B cell (primary cell): ENCODE measurements at regions not wholly inside any gene's neighbourhood (a gene's known extent, or its start where the extent isn't known, plus 50 kb on each side); places are given as distances from the start of the nearest gene placed in this dataset.

Experiments used
- ATAC-seq: fragments of 200-7000 bp; cut with Tn5 transposase; one replicate; pipeline ENCODE4 v1.10.0; 2021; ENCODE audit warnings: low read depth, mild to moderate bottlenecking, moderate number of reproducible peaks, moderate library complexity
- CTCF ChIA-PET: fragments of 350-600 bp; sonication (Branson Sonifier 250); formaldehyde crosslinking; loops from one replicate; lab custom pipeline; 2021; ENCODE audit warnings: antibody characterized with exemption, inconsistent platforms; lab: Charles Lee
- POLR2A ChIA-PET: fragments of 350-600 bp; sonication (Branson Sonifier 250); formaldehyde crosslinking; loops from one replicate; lab custom pipeline; 2021; ENCODE audit warnings: antibody characterized with exemption; lab: Charles Lee
- DNase-seq: peaks from one replicate; pipeline ENCODE4 v3.0.0; 2013
- H2AFZ ChIP-seq: 2 replicates; pipeline ENCODE4 v1.6.1; 2012; ENCODE audit warnings: mild to moderate bottlenecking, low read depth, low read length; ENCODE audit not compliant: insufficient read depth, poor library complexity, severe bottlenecking
- H3K27ac ChIP-seq, 2 donors: 1 replicate in 1 of 2; 2 replicates in 1 of 2; pipeline ENCODE4 v1.5.1; 2012 to 2013; ENCODE audit warnings: low read length in 2 of 2, mild to moderate bottlenecking in 2 of 2, moderate library complexity in 1 of 2
- H3K27me3 ChIP-seq, 4 experiments: fragments of 200-600 bp in 1 of 4; sonication (generic) in 1 of 4; replicated peaks in 1 of 4; 1 replicate in 2 of 4; 2 replicates in 2 of 4; pipeline versions ENCODE4 v1.6.1 to v1.7.0; 2013 to 2016; ENCODE audit warnings: low read length in 3 of 4, mild to moderate bottlenecking in 2 of 4, mixed read lengths in 1 of 4, moderate library complexity in 1 of 4; ENCODE audit not compliant: insufficient read depth in 4 of 4, control insufficient read depth in 3 of 4; ENCODE audit errors: control extremely low read depth in 1 of 4
- H3K36me3 ChIP-seq, 2 experiments: replicated peaks in 1 of 2; 1 replicate in 1 of 2; 2 replicates in 1 of 2; pipeline versions ENCODE4 v1.6.1 to v1.7.1; 2013; ENCODE audit warnings: low read length in 1 of 2; ENCODE audit not compliant: insufficient read depth in 2 of 2, control insufficient read depth in 1 of 2; ENCODE audit errors: control extremely low read depth in 1 of 2, extremely low read depth in 1 of 2
- H3K4me1 ChIP-seq, 2 donors: fragments of 200-600 bp in 1 of 2; sonication (generic) in 1 of 2; 1 replicate in 1 of 2; 2 replicates in 1 of 2; pipeline versions ENCODE4 v1.5.1 to v1.6.1; 2013 to 2017; ENCODE audit warnings: low read length in 2 of 2; ENCODE audit not compliant: control insufficient read depth in 2 of 2, insufficient read depth in 2 of 2
- H3K4me2 ChIP-seq: replicated peaks from 2 replicates; pipeline ENCODE3; 2012; ENCODE audit warnings: mild to moderate bottlenecking, low read depth, low read length; ENCODE audit not compliant: poor library complexity, severe bottlenecking
- H3K4me3 ChIP-seq, 5 experiments: fragments of 200-600 bp in 1 of 5; sonication (generic) in 1 of 5; 1 replicate in 3 of 5; 2 replicates in 2 of 5; pipeline versions ENCODE4 v1.5.1 to v1.7.0; 2011 to 2016; ENCODE audit warnings: low read length in 4 of 5, mild to moderate bottlenecking in 4 of 5, low read depth in 2 of 5, control low read depth in 1 of 5, moderate library complexity in 1 of 5; ENCODE audit not compliant: insufficient read depth in 1 of 5; ENCODE audit errors: control extremely low read depth in 1 of 5, extremely low read depth in 1 of 5
- H3K79me2 ChIP-seq: fragments of 200-600 bp; sonication (generic); one replicate; pipeline ENCODE4 v1.6.0; 2016; ENCODE audit warnings: low read length; ENCODE audit not compliant: control insufficient read depth, insufficient read depth
- H3K9ac ChIP-seq: fragments of 200-600 bp; sonication (generic); 2 replicates; pipeline ENCODE4 v1.6.1; 2017; ENCODE audit warnings: mild to moderate bottlenecking, low read length, moderate library complexity
- H3K9me3 ChIP-seq, 3 donors: one replicate each; pipeline versions ENCODE4 v1.6.1 to v1.7.1; 2013; ENCODE audit warnings: low read length in 2 of 3; ENCODE audit not compliant: control insufficient read depth in 2 of 3, insufficient read depth in 1 of 3; ENCODE audit errors: control extremely low read depth in 1 of 3
- H4K20me1 ChIP-seq: 2 replicates; pipeline ENCODE4 v1.6.0; 2012; ENCODE audit warnings: mild to moderate bottlenecking, low read length; ENCODE audit not compliant: insufficient read depth, control insufficient read depth, poor library complexity, severe bottlenecking
- H3K27ac Mint-ChIP-seq: one replicate; pipeline ENCODE4 v1.8.0; 2021; ENCODE audit warnings: mixed read lengths
- H3K27me3 Mint-ChIP-seq: one replicate; pipeline ENCODE4 v1.8.0; 2021; ENCODE audit warnings: mixed read lengths
- H3K4me1 Mint-ChIP-seq: one replicate; pipeline ENCODE4 v1.8.0; 2021; ENCODE audit warnings: mixed read lengths
- H3K4me3 Mint-ChIP-seq: one replicate; pipeline ENCODE4 v1.8.0; 2021; ENCODE audit warnings: mixed read lengths
- H3K9me3 Mint-ChIP-seq: one replicate; pipeline ENCODE4 v1.8.0; 2022; ENCODE audit warnings: mixed read lengths; ENCODE audit not compliant: insufficient read depth
- EZH2 ChIP-seq: IDR thresholded peaks from 2 replicates; pipeline ENCODE4 v1.6.1; 2012; ENCODE audit warnings: borderline replicate concordance, low read depth, mild to moderate bottlenecking, moderate library complexity, low read length; ENCODE audit not compliant: insufficient read depth, poor library complexity, severe bottlenecking
- WGBS: methylation state at CpG from one replicate; pipeline ENCODE4 v1.1.5; 2013; ENCODE audit warnings: missing lambda C conversion rate; ENCODE audit not compliant: insufficient coverage; 5-methylcytosine and 5-hydroxymethylcytosine counted together
- intact Hi-C: fragments of 100-400 bp; cut with micrococcal nuclease; formaldehyde crosslinking; loops from one replicate; pipeline ENCODE4 v1.10.0; 2022
- TF ChIP-seq, protein P1 (sequence below): fragments of 200-600 bp; IDR thresholded peaks from one replicate; pipeline ENCODE4 v1.8.0; 2022; ENCODE audit warnings: antibody characterized with exemption, mild to moderate bottlenecking

GRCh38 chr3:74363346-74363745, 251.1 kb downstream of the CNTN3 start:
- Histone ChIP-seq H3K79me2 (no peaks in the 10 kb centered on the region), H3K4me3 (no peak overlapping the region), H3K9ac (no peak overlapping the region), H3K4me1 (no peaks in the 10 kb centered on the region), H4K20me1 (no peaks in the 10 kb centered on the region), H3K27ac (no peak overlapping the region), H3K27me3 (no peaks in the 10 kb centered on the region), H3K9me3 (no peaks in the 10 kb centered on the region), H3K4me2 (no peak overlapping the region), H2AFZ (no peak overlapping the region), H3K36me3 (no peaks in the 10 kb centered on the region)
- H3K27ac Mint-ChIP-seq, result no peak overlapping the region
- no peak overlapping the region for H3K4me3 Mint-ChIP-seq
- no peaks in the 10 kb centered on the region for H3K27me3 Mint-ChIP-seq
- intact Hi-C loops, result no loop called here
- ChIA-PET CTCF (no interaction called here), POLR2A (no interaction called here)
- ATAC-seq (no peak), DNase-seq (no peak)
- no peaks in the 10 kb centered on the region for H3K4me1 Mint-ChIP-seq
- H3K9me3 Mint-ChIP-seq, result peaks cover 2% of the 10 kb centered on the region
- TF ChIP-seq, protein P1, sequence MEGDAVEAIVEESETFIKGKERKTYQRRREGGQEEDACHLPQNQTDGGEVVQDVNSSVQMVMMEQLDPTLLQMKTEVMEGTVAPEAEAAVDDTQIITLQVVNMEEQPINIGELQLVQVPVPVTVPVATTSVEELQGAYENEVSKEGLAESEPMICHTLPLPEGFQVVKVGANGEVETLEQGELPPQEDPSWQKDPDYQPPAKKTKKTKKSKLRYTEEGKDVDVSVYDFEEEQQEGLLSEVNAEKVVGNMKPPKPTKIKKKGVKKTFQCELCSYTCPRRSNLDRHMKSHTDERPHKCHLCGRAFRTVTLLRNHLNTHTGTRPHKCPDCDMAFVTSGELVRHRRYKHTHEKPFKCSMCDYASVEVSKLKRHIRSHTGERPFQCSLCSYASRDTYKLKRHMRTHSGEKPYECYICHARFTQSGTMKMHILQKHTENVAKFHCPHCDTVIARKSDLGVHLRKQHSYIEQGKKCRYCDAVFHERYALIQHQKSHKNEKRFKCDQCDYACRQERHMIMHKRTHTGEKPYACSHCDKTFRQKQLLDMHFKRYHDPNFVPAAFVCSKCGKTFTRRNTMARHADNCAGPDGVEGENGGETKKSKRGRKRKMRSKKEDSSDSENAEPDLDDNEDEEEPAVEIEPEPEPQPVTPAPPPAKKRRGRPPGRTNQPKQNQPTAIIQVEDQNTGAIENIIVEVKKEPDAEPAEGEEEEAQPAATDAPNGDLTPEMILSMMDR, result no peak
- TF ChIP-seq EZH2, result no peak
- WGBS, result no CpG with 5 or more reads among the region's 1 CpG

DNA sequence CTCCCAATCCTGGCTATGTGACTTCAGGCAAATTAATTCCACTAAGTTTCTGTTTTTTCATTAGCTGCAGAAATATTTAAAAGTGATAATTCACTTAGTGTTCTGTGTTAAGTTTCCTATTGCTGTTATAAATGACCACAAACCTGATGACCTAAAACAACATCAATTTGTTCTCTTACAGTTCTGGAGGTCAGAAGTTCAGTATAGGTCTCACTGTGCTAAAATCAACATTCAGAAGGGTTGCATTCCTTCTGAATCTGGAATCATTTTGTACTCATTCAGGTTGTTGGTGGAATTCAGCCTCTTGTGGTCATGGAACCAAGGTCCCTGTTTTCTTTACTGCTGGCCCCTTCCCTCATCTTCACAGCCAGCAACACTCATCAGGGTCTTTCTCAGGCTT, 254.1 kb downstream of the CNTN3 start:
- Mint-ChIP-seq H3K4me1 (no peaks in the 10 kb centered on the region), H3K27ac (no peak overlapping the region), H3K9me3 (peaks cover 4% of the 10 kb centered on the region), H3K27me3 (no peaks in the 10 kb centered on the region), H3K4me3 (no peak overlapping the region)
- no peak overlapping the region for H3K4me2 ChIP-seq
- no peak overlapping the region for H3K27ac ChIP-seq
- no peak overlapping the region for H3K4me3 ChIP-seq
- DNase-seq (no peak), ATAC-seq (no peak)
- ChIA-PET CTCF (no interaction called here), POLR2A (no interaction called here)
- no peaks in the 10 kb centered on the region for H3K79me2 ChIP-seq
- intact Hi-C loops, result no loop called here
- no peak overlapping the region for H3K9ac ChIP-seq
- H2AFZ ChIP-seq, result no peak overlapping the region
- no peaks in the 10 kb centered on the region for H4K20me1 ChIP-seq
- no peaks in the 10 kb centered on the region for H3K4me1 ChIP-seq
- no peaks in the 10 kb centered on the region for H3K27me3 ChIP-seq
- no peak for TF ChIP-seq EZH2
- TF ChIP-seq, protein P1, result no peak
- peaks cover 0 to 4% (median 0%) of the 10 kb centered on the region in 3 donors for H3K9me3 ChIP-seq
- H3K36me3 ChIP-seq, result no peaks in the 10 kb centered on the region
